ENCODE measurements at regions not wholly inside any gene's neighbourhood (a gene's known extent, or its start where the extent isn't known, plus 50 kb on each side); places are given as distances from the start of the nearest gene placed in this dataset.

GRCh38 chr5:126178521-126178920, 244.7 kb upstream of the GRAMD2B start:
- TF ChIP-seq, protein P1, sequence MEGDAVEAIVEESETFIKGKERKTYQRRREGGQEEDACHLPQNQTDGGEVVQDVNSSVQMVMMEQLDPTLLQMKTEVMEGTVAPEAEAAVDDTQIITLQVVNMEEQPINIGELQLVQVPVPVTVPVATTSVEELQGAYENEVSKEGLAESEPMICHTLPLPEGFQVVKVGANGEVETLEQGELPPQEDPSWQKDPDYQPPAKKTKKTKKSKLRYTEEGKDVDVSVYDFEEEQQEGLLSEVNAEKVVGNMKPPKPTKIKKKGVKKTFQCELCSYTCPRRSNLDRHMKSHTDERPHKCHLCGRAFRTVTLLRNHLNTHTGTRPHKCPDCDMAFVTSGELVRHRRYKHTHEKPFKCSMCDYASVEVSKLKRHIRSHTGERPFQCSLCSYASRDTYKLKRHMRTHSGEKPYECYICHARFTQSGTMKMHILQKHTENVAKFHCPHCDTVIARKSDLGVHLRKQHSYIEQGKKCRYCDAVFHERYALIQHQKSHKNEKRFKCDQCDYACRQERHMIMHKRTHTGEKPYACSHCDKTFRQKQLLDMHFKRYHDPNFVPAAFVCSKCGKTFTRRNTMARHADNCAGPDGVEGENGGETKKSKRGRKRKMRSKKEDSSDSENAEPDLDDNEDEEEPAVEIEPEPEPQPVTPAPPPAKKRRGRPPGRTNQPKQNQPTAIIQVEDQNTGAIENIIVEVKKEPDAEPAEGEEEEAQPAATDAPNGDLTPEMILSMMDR (IDR thresholded peaks at IDR 0.05; ENCODE audit: control extremely low read depth, extremely low read depth): no peak
- Histone ChIP-seq H3K36me3 (ENCODE audit: control insufficient read depth in 4 of 4, insufficient read depth in 4 of 4, low read length in 4 of 4) (no peaks in the 10 kb centered on the region), H3K9ac (ENCODE audit: insufficient read depth in 1 of 2, low read length in 2 of 2) (no peak overlapping the region), H3K27me3 (ENCODE audit: control insufficient read depth in 3 of 3, insufficient read depth in 3 of 3, low read length in 2 of 3) (no peaks in the 10 kb centered on the region), H3K9me3 (ENCODE audit: control insufficient read depth in 4 of 4, insufficient read depth in 3 of 4, low read length in 3 of 4) (no peaks in the 10 kb centered on the region), H3K4me3 (no peak overlapping the region), H3K4me1 (ENCODE audit: control insufficient read depth in 5 of 5, insufficient read depth in 5 of 5, low read length in 5 of 5) (peaks cover 0 to 6% (median 0%) of the 10 kb centered on the region in 5 donors), H3K27ac (ENCODE audit: low read depth in 1 of 2, low read length in 1 of 2) (no peak overlapping the region)
- DNase-seq: peak; percentile 62 to 94 (median 91)
- ATAC-seq (ENCODE audit: insufficient read depth, low FRiP score): no peak

DNA sequence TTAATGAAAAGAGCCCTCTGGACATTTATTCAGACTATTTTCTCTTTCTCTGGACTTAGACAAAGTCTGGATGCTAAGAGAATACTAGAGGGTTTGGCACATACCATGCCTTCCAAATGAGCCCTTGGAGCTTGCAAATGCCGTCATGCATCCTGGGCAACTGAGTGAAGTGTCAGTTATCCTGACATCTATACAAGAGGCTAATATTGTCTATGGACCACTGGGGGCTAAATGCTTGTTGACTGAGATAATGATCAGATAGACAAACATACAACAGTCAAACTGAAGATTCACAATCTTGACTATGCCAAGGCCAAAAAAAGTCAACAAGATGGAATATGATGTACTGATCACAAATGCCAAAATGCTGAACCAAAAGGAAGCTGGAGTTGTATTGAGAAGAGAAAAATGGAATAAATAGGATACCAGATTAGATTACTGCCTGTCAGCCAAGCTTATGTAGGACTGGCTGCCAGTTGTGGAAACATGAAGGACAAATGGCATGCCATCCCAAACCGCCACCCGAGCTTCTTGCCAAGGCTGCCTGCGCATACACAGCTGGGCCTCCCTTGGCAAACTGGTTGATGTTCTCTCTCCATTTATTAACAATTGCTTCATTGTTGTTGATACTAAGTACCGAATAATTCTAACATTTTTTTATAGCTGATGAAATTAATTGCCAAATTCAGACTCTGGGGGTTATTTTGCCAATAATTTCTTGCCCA, 240.1 kb upstream of the GRAMD2B start:
- TF ChIP-seq, protein P1 (IDR thresholded peaks at IDR 0.05; ENCODE audit: control extremely low read depth, extremely low read depth): no peak
- H3K9ac ChIP-seq (ENCODE audit: insufficient read depth in 1 of 2, low read length in 2 of 2): no peak overlapping the region

DNA sequence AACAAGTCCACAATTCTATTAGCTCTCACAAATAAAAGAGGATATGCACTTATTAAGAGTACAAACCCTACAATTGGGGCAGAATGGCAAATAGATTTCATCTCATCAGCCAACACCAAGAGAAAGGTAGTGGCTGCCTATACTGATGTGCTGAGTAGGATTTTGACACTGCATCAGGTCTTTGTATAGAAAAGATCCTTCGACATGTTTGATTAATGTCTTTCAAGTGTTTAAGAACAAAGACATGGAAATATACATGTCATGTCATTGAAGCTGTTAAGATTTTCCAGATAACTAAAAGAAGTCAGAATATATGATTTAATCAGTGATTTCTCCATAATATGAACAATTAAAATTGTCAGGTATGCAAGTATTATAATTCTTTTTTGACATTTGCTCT, 238.7 kb upstream of the GRAMD2B start:
- WGBS, 2 donors: 77 to 91% methylated on average over 1 of the region's 1 CpG

More for the DNA sequence above, 240.1 kb upstream of the GRAMD2B start:
- DNase-seq (no peak), ATAC-seq (ENCODE audit: insufficient read depth, low FRiP score) (no peak)
- Histone ChIP-seq H3K36me3 (ENCODE audit: control insufficient read depth in 4 of 4, insufficient read depth in 4 of 4, low read length in 4 of 4) (no peaks in the 10 kb centered on the region), H3K9me3 (ENCODE audit: control insufficient read depth in 4 of 4, insufficient read depth in 3 of 4, low read length in 3 of 4) (no peaks in the 10 kb centered on the region), H3K4me3 (no peak overlapping the region), H3K27ac (ENCODE audit: low read depth in 1 of 2, low read length in 1 of 2) (no peak overlapping the region), H3K4me1 (ENCODE audit: control insufficient read depth in 5 of 5, insufficient read depth in 5 of 5, low read length in 5 of 5) (peaks cover 0 to 6% (median 0%) of the 10 kb centered on the region in 5 donors), H3K27me3 (ENCODE audit: control insufficient read depth in 3 of 3, insufficient read depth in 3 of 3, low read length in 2 of 3) (no peaks in the 10 kb centered on the region)
- 82 to 87% methylated on average over 5 of the region's 5 CpGs for WGBS, 2 donors

More for the DNA sequence above, 238.7 kb upstream of the GRAMD2B start:
- Histone ChIP-seq H3K27ac (ENCODE audit: low read depth in 1 of 2, low read length in 1 of 2) (no peak overlapping the region), H3K9ac (ENCODE audit: insufficient read depth in 1 of 2, low read length in 2 of 2) (no peak overlapping the region), H3K27me3 (ENCODE audit: control insufficient read depth in 3 of 3, insufficient read depth in 3 of 3, low read length in 2 of 3) (no peaks in the 10 kb centered on the region), H3K36me3 (ENCODE audit: control insufficient read depth in 4 of 4, insufficient read depth in 4 of 4, low read length in 4 of 4) (no peaks in the 10 kb centered on the region), H3K9me3 (ENCODE audit: control insufficient read depth in 4 of 4, insufficient read depth in 3 of 4, low read length in 3 of 4) (no peaks in the 10 kb centered on the region), H3K4me1 (ENCODE audit: control insufficient read depth in 5 of 5, insufficient read depth in 5 of 5, low read length in 5 of 5) (no peaks in the 10 kb centered on the region), H3K4me3 (no peak overlapping the region)
- no peak for ATAC-seq (ENCODE audit: insufficient read depth, low FRiP score)
- DNase-seq: no peak
- TF ChIP-seq, protein P1 (IDR thresholded peaks at IDR 0.05; ENCODE audit: control extremely low read depth, extremely low read depth): no peak

Measured in lung (tissue), 11 donors.